Fibroblast of peridontal ligament (primary cell): ENCODE measurements at regions not wholly inside any gene's neighbourhood (a gene's known extent, or its start where the extent isn't known, plus 50 kb on each side); places are given as distances from the start of the nearest gene placed in this dataset.

ENCODE experiments used
- DNase-seq: peaks from one replicate; pipeline ENCODE4 v3.0.0-alpha.2; 2010; ENCODE audit errors: extremely low read depth

GRCh38 chr15:46411900-46412299 is 777.1 kb downstream of the SQOR start:
- DNase-seq = no peak

- no peak for DNase-seq
These were observed 779.0 kb downstream of the SQOR start for GRCh38 chr15:46413799-46414198.

- no peak for DNase-seq
These were observed 781.7 kb downstream of the SQOR start for GRCh38 chr15:46416544-46416943.

- DNase-seq = no peak
These were observed 786.2 kb downstream of the SQOR start for GRCh38 chr15:46420990-46421389.

- no peak for DNase-seq
These were observed 806.6 kb downstream of the SQOR start for GRCh38 chr15:46441294-46442062.

GRCh38 chr15:46442184-46442583 is 807.4 kb downstream of the SQOR start:
- DNase-seq = no peak

- DNase-seq = no peak
These were observed 808.2 kb downstream of the SQOR start for GRCh38 chr15:46442901-46443590.

GRCh38 chr15:46450112-46450809 is 815.4 kb downstream of the SQOR start:
- DNase-seq = no peak

- no peak for DNase-seq
These were observed 816.0 kb downstream of the SQOR start for GRCh38 chr15:46450810-46451182.

- no peak for DNase-seq
These were observed 817.5 kb downstream of the SQOR start for GRCh38 chr15:46452297-46452820.

- no peak for DNase-seq
These were observed 821.6 kb downstream of the SQOR start for GRCh38 chr15:46456456-46456855.

- no peak for DNase-seq
These were observed 825.7 kb downstream of the SQOR start for GRCh38 chr15:46460431-46461094.

- DNase-seq = no peak
These were observed 826.6 kb downstream of the SQOR start for GRCh38 chr15:46461416-46461815.

- no peak for DNase-seq
These were observed 832.2 kb downstream of the SQOR start for GRCh38 chr15:46467041-46467440.

- no peak for DNase-seq
These were observed 836.3 kb downstream of the SQOR start for GRCh38 chr15:46471096-46471495.

GRCh38 chr15:46489276-46489675 is 854.4 kb downstream of the SQOR start:
- no peak for DNase-seq

GRCh38 chr15:46496491-46497115 is 861.8 kb downstream of the SQOR start:
- DNase-seq = no peak

- no peak for DNase-seq
These were observed 867.8 kb downstream of the SQOR start for GRCh38 chr15:46502667-46503066.

GRCh38 chr15:46518381-46518780 is 883.6 kb downstream of the SQOR start:
- DNase-seq = no peak

GRCh38 chr15:46523701-46524100 is 888.9 kb downstream of the SQOR start:
- DNase-seq = no peak

- no peak for DNase-seq
These were observed 891.3 kb downstream of the SQOR start for GRCh38 chr15:46525984-46526725.
